ENCODE measurements at regions not wholly inside any gene's neighbourhood (a gene's known extent, or its start where the extent isn't known, plus 50 kb on each side); places are given as distances from the start of the nearest gene placed in this dataset.

DNA sequence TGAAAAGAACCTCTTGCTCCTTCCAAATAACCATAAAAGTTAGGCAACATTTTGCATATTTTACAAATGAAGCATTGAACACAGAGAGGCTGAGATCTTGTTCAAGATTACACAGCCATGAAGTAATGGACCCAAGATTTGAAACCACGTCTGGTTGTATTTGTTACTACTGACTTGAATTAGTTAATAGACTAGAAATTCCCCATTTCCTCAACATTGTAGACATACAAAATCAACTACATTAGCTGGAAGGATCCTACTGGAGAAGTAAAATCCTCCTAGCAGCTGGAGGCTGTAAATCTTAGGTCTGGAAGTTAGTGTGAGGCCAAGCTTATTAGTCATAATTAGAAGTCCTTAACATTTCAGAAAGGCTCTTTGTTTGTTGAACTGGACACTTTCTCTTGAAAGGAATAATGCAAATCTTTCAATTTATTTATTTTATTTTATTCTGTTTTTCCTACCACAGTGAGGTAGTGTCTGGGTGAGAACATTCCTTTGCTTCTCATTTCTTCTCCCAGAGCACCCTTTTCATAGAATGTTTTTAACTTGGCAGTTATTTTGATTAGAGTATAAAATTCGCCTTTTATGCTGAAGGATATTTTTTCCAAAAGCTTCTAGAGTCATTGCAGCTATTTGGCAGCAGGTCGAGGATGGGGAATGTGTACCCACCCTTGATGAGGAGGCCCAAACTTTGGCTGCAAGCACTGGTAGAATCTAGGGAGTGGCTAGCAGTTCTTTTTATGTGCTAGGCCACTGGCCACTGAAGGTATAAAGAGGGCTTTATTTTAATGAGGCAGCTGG, 62.0 kb upstream of the CLNK start:
- no peak overlapping the region for H2AFZ ChIP-seq (ENCODE audit: low read depth)
- H3K27me3 ChIP-seq (ENCODE audit: insufficient read depth): no peaks in the 10 kb centered on the region
- no peaks in the 10 kb centered on the region for H3K9me3 ChIP-seq
- H4K20me1 ChIP-seq (ENCODE audit: insufficient read depth): no peaks in the 10 kb centered on the region
- H3K36me3 ChIP-seq (replicated peaks in 1 of 2; ENCODE audit: control insufficient read depth in 1 of 2, insufficient read depth in 2 of 2, low read length in 1 of 2): no peaks in the 10 kb centered on the region
- no peaks in the 10 kb centered on the region; the same call in 1 of the 2 replicates for H3K9me2 ChIP-seq
- TF ChIP-seq, protein P1, sequence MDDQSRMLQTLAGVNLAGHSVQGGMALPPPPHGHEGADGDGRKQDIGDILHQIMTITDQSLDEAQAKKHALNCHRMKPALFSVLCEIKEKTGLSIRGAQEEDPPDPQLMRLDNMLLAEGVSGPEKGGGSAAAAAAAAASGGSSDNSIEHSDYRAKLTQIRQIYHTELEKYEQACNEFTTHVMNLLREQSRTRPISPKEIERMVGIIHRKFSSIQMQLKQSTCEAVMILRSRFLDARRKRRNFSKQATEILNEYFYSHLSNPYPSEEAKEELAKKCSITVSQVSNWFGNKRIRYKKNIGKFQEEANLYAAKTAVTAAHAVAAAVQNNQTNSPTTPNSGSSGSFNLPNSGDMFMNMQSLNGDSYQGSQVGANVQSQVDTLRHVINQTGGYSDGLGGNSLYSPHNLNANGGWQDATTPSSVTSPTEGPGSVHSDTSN (IDR thresholded peaks at IDR 0.05): no peak
- TF ChIP-seq CHD2 (IDR thresholded peaks at IDR 0.05; ENCODE audit: low read length, partially characterized antibody) (no peak), YY1 (IDR thresholded peaks at IDR 0.05; ENCODE audit: low read depth) (no peak), JUND (IDR thresholded peaks at IDR 0.05) (no peak), EP300 (IDR thresholded peaks at IDR 0.05; ENCODE audit: borderline replicate concordance in 1 of 2, low read depth in 1 of 2, low read length in 1 of 2) (no peak), FOSL2 (IDR thresholded peaks at IDR 0.05; ENCODE audit: borderline replicate concordance, low read depth) (no peak), TCF12 (IDR thresholded peaks at IDR 0.05) (no peak), SIN3A (IDR thresholded peaks at IDR 0.05; ENCODE audit: borderline replicate concordance, low read depth, low read length) (no peak), GATA2 (CRISPR knock-in tag; IDR thresholded peaks at IDR 0.05) (no peak), SMC3 (IDR thresholded peaks at IDR 0.05; ENCODE audit: low read depth, low read length) (no peak), RCOR1 (IDR thresholded peaks at IDR 0.05; ENCODE audit: low read length) (no peak)
- TF ChIP-seq, protein P2, sequence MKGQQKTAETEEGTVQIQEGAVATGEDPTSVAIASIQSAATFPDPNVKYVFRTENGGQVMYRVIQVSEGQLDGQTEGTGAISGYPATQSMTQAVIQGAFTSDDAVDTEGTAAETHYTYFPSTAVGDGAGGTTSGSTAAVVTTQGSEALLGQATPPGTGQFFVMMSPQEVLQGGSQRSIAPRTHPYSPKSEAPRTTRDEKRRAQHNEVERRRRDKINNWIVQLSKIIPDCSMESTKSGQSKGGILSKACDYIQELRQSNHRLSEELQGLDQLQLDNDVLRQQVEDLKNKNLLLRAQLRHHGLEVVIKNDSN (IDR thresholded peaks at IDR 0.05; ENCODE audit: borderline replicate concordance, low read depth): no peak
- TF ChIP-seq, protein P3, sequence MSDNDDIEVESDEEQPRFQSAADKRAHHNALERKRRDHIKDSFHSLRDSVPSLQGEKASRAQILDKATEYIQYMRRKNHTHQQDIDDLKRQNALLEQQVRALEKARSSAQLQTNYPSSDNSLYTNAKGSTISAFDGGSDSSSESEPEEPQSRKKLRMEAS (IDR thresholded peaks at IDR 0.05; ENCODE audit: low read depth): no peak
- TF ChIP-seq, protein P4, sequence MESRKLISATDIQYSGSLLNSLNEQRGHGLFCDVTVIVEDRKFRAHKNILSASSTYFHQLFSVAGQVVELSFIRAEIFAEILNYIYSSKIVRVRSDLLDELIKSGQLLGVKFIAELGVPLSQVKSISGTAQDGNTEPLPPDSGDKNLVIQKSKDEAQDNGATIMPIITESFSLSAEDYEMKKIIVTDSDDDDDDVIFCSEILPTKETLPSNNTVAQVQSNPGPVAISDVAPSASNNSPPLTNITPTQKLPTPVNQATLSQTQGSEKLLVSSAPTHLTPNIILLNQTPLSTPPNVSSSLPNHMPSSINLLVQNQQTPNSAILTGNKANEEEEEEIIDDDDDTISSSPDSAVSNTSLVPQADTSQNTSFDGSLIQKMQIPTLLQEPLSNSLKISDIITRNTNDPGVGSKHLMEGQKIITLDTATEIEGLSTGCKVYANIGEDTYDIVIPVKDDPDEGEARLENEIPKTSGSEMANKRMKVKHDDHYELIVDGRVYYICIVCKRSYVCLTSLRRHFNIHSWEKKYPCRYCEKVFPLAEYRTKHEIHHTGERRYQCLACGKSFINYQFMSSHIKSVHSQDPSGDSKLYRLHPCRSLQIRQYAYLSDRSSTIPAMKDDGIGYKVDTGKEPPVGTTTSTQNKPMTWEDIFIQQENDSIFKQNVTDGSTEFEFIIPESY (IDR thresholded peaks at IDR 0.05; ENCODE audit: borderline replicate concordance, low read depth): no peak
- H3K79me2 ChIP-seq (ENCODE audit: insufficient read depth): no peaks in the 10 kb centered on the region
- CTCF ChIA-PET: no interaction called here
- no peaks in the 10 kb centered on the region for H3F3A ChIP-seq (replicated peaks; ENCODE audit: insufficient read depth)
- no peak overlapping the region for H3K9ac ChIP-seq
- POLR2A ChIA-PET: no interaction called here
- H3K4me3 ChIP-seq (ENCODE audit: low read depth in 2 of 2, low read length in 1 of 2): no peak overlapping the region
- DNase-seq: no peak
- no peaks in the 10 kb centered on the region for H3K4me1 ChIP-seq (ENCODE audit: control insufficient read depth in 1 of 2, insufficient read depth in 2 of 2, low read depth in 1 of 2, low read length in 1 of 2)
- H3K27ac ChIP-seq (ENCODE audit: low read depth in 2 of 2, low read length in 1 of 2): no peak overlapping the region
- H3K4me2 ChIP-seq: no peak overlapping the region
- WGBS (ENCODE audit: low lambda C conversion rate): 1% methylated on average over 3 of the region's 3 CpGs

All from SK-N-SH (cell line).